Muscle of arm (tissue), 1 donor: ENCODE measurements at regions not wholly inside any gene's neighbourhood (a gene's known extent, or its start where the extent isn't known, plus 50 kb on each side); places are given as distances from the start of the nearest gene placed in this dataset.
"Not testable (repeated sequence)": the region's sequence is repeated elsewhere in the genome, so short reads cannot be mapped to it uniquely, and the experiment has no call there.

Experiments
- DNase-seq: peaks from one replicate; pipeline ENCODE4 v3.0.0-alpha.2; 2013

GRCh38 chr19:20292520-20292919 lies 125.5 kb downstream of the ZNF486 start:
- DNase-seq, result not testable (repeated sequence)

- no peak for DNase-seq
Observed at GRCh38 chr19:20289186-20289585, 122.2 kb downstream of the ZNF486 start.

- DNase-seq, result no peak
Observed at GRCh38 chr19:20287070-20287469, 120.1 kb downstream of the ZNF486 start.

GRCh38 chr19:20285876-20286275 lies 118.9 kb downstream of the ZNF486 start:
- not testable (repeated sequence) for DNase-seq

- DNase-seq, result no peak
Observed at GRCh38 chr19:20279516-20279915, 112.5 kb downstream of the ZNF486 start.

GRCh38 chr19:20278342-20278741 lies 111.3 kb downstream of the ZNF486 start:
- DNase-seq, result no peak

- not testable (repeated sequence) for DNase-seq
Observed at GRCh38 chr19:20276732-20277082, 109.7 kb downstream of the ZNF486 start.

GRCh38 chr19:20276011-20276731 lies 109.2 kb downstream of the ZNF486 start:
- no peak for DNase-seq

- DNase-seq, result no peak
Observed at GRCh38 chr19:20273951-20274570, 107.0 kb downstream of the ZNF486 start.

- no peak for DNase-seq
Observed at GRCh38 chr19:20273376-20273775, 106.4 kb downstream of the ZNF486 start.

GRCh38 chr19:20272627-20273010 lies 105.6 kb downstream of the ZNF486 start:
- not testable (repeated sequence) for DNase-seq

GRCh38 chr19:20271927-20272626 lies 105.1 kb downstream of the ZNF486 start:
- DNase-seq, result not testable (repeated sequence)

GRCh38 chr19:20271215-20271926 lies 104.4 kb downstream of the ZNF486 start:
- no peak for DNase-seq

- no peak for DNase-seq
Observed at GRCh38 chr19:20269461-20269860, 102.4 kb downstream of the ZNF486 start.

- not testable (repeated sequence) for DNase-seq
Observed at GRCh38 chr19:20261513-20261912, 94.5 kb downstream of the ZNF486 start.

GRCh38 chr19:20260738-20261137 lies 93.7 kb downstream of the ZNF486 start:
- DNase-seq, result not testable (repeated sequence)

- DNase-seq, result no peak
Observed at GRCh38 chr19:20259615-20260014, 92.6 kb downstream of the ZNF486 start.

GRCh38 chr19:20256606-20257005 lies 89.6 kb downstream of the ZNF486 start:
- DNase-seq, result no peak

- DNase-seq, result no peak
Observed at GRCh38 chr19:20254121-20254520, 87.1 kb downstream of the ZNF486 start.

GRCh38 chr19:20252613-20253012 lies 85.6 kb downstream of the ZNF486 start:
- no peak for DNase-seq

- no peak for DNase-seq
Observed at GRCh38 chr19:20250627-20251026, 83.6 kb downstream of the ZNF486 start.

- DNase-seq, result no peak
Observed at GRCh38 chr19:20250121-20250520, 83.1 kb downstream of the ZNF486 start.
